ENCODE measurements at regions not wholly inside any gene's neighbourhood (a gene's known extent, or its start where the extent isn't known, plus 50 kb on each side); places are given as distances from the start of the nearest gene placed in this dataset.
"Not testable (repeated sequence)": the region's sequence is repeated elsewhere in the genome, so short reads cannot be mapped to it uniquely, and the experiment has no call there.

- H3K9ac ChIP-seq (ENCODE audit: low read length in 5 of 5): no peak overlapping the region
- H3K36me3 ChIP-seq (ENCODE audit: control insufficient read depth in 5 of 5, insufficient read depth in 5 of 5, low read length in 5 of 5): no peaks in the 10 kb centered on the region
- no peaks in the 10 kb centered on the region for H3K4me1 ChIP-seq (ENCODE audit: control insufficient read depth in 5 of 5, insufficient read depth in 5 of 5, low read length in 5 of 5)
- H3K27ac ChIP-seq (ENCODE audit: low read depth, low read length): no peak overlapping the region
- no peaks in the 10 kb centered on the region for H3K9me3 ChIP-seq (ENCODE audit: control insufficient read depth in 5 of 5, low read length in 5 of 5)
- no peak overlapping the region for H3K4me3 ChIP-seq (ENCODE audit: low read depth in 1 of 5, low read length in 5 of 5)
- no peaks in the 10 kb centered on the region for H3K27me3 ChIP-seq (ENCODE audit: control insufficient read depth in 5 of 5, insufficient read depth in 4 of 5, low read length in 5 of 5)
Measured at GRCh38 chr2:36302911-36303310, 52.7 kb upstream of the CRIM1 start.

DNA sequence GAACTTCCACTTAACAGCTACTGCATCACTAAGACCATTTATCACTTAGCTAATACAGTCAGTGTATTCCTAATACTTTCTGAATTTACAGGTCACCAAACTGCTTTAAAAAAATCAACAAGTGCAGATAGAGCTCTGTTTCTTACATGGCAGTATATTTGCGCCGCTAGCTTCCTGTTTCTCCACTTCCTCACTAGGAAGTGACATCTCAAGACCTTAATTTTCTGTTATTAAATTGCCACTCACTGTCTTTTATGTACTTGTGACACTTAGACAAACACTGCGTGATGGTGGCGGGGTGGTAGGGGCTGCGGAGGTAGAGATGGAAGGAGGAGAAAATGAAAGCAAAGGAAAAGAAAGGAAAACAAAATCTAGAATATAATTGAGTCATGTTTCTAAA is 53.7 kb upstream of the CRIM1 start:
- H3K36me3 ChIP-seq (ENCODE audit: control insufficient read depth in 5 of 5, insufficient read depth in 5 of 5, low read length in 5 of 5): no peaks in the 10 kb centered on the region
- no peak overlapping the region for H3K27ac ChIP-seq (ENCODE audit: low read depth, low read length)
- no peak overlapping the region for H3K4me3 ChIP-seq (ENCODE audit: low read depth in 1 of 5, low read length in 5 of 5)
- no peaks in the 10 kb centered on the region for H3K27me3 ChIP-seq (ENCODE audit: control insufficient read depth in 5 of 5, insufficient read depth in 4 of 5, low read length in 5 of 5)
- no peaks in the 10 kb centered on the region for H3K9me3 ChIP-seq (ENCODE audit: control insufficient read depth in 5 of 5, low read length in 5 of 5)
- H3K4me1 ChIP-seq (ENCODE audit: control insufficient read depth in 5 of 5, insufficient read depth in 5 of 5, low read length in 5 of 5): no peaks in the 10 kb centered on the region
- H3K9ac ChIP-seq (ENCODE audit: low read length in 5 of 5): no peak overlapping the region

DNA sequence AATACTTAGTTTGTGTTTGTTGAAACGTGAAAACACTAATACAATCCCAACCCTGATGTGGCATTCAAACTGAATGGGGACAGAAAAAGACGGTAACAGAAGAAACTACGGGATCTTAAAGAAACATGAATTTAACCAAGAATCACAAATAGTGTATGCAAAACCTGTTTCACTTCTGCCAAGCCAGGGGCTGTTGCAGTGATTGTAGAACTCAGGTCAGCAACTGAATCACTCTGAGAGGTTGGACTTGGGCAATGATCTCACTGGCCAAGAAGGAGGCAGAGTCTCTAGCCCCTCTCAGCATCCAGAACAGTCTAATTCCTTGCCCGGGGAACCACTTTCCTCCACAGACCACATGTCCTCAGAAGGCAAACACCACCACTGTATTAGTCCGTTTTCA is 54.9 kb upstream of the CRIM1 start:
- no peak overlapping the region for H3K27ac ChIP-seq (ENCODE audit: low read depth, low read length)
- no peaks in the 10 kb centered on the region for H3K27me3 ChIP-seq (ENCODE audit: control insufficient read depth in 5 of 5, insufficient read depth in 4 of 5, low read length in 5 of 5)
- H3K9ac ChIP-seq (ENCODE audit: low read length in 5 of 5): no peak overlapping the region
- no peak overlapping the region for H3K4me3 ChIP-seq (ENCODE audit: low read depth in 1 of 5, low read length in 5 of 5)
- no peaks in the 10 kb centered on the region for H3K4me1 ChIP-seq (ENCODE audit: control insufficient read depth in 5 of 5, insufficient read depth in 5 of 5, low read length in 5 of 5)
- H3K36me3 ChIP-seq (ENCODE audit: control insufficient read depth in 5 of 5, insufficient read depth in 5 of 5, low read length in 5 of 5): no peaks in the 10 kb centered on the region
- no peaks in the 10 kb centered on the region for H3K9me3 ChIP-seq (ENCODE audit: control insufficient read depth in 5 of 5, low read length in 5 of 5)

- H3K27me3 ChIP-seq (ENCODE audit: control insufficient read depth in 5 of 5, insufficient read depth in 4 of 5, low read length in 5 of 5): no peaks in the 10 kb centered on the region
- no peak overlapping the region for H3K27ac ChIP-seq (ENCODE audit: low read depth, low read length)
- no peaks in the 10 kb centered on the region for H3K4me1 ChIP-seq (ENCODE audit: control insufficient read depth in 5 of 5, insufficient read depth in 5 of 5, low read length in 5 of 5)
- no peak overlapping the region for H3K4me3 ChIP-seq (ENCODE audit: low read depth in 1 of 5, low read length in 5 of 5)
- H3K36me3 ChIP-seq (ENCODE audit: control insufficient read depth in 5 of 5, insufficient read depth in 5 of 5, low read length in 5 of 5): no peaks in the 10 kb centered on the region
- no peak overlapping the region for H3K9ac ChIP-seq (ENCODE audit: low read length in 5 of 5)
- no peaks in the 10 kb centered on the region for H3K9me3 ChIP-seq (ENCODE audit: control insufficient read depth in 5 of 5, low read length in 5 of 5)
Measured at GRCh38 chr2:36296798-36297197, 58.8 kb upstream of the CRIM1 start.

GRCh38 chr2:36294316-36294721 is 61.3 kb upstream of the CRIM1 start:
- Histone ChIP-seq H3K27me3 (ENCODE audit: control insufficient read depth in 5 of 5, insufficient read depth in 4 of 5, low read length in 5 of 5) (no peaks in the 10 kb centered on the region), H3K4me3 (ENCODE audit: low read depth in 1 of 5, low read length in 5 of 5) (no peak overlapping the region), H3K27ac (ENCODE audit: low read depth, low read length) (no peak overlapping the region), H3K9me3 (ENCODE audit: control insufficient read depth in 5 of 5, low read length in 5 of 5) (no peaks in the 10 kb centered on the region), H3K36me3 (ENCODE audit: control insufficient read depth in 5 of 5, insufficient read depth in 5 of 5, low read length in 5 of 5) (no peaks in the 10 kb centered on the region), H3K4me1 (ENCODE audit: control insufficient read depth in 5 of 5, insufficient read depth in 5 of 5, low read length in 5 of 5) (no peaks in the 10 kb centered on the region), H3K9ac (ENCODE audit: low read length in 5 of 5) (no peak overlapping the region)

- Histone ChIP-seq H3K27me3 (ENCODE audit: control insufficient read depth in 5 of 5, insufficient read depth in 4 of 5, low read length in 5 of 5) (no peaks in the 10 kb centered on the region), H3K4me1 (ENCODE audit: control insufficient read depth in 5 of 5, insufficient read depth in 5 of 5, low read length in 5 of 5) (no peaks in the 10 kb centered on the region), H3K27ac (ENCODE audit: low read depth, low read length) (no peak overlapping the region), H3K4me3 (ENCODE audit: low read depth in 1 of 5, low read length in 5 of 5) (no peak overlapping the region), H3K36me3 (ENCODE audit: control insufficient read depth in 5 of 5, insufficient read depth in 5 of 5, low read length in 5 of 5) (no peaks in the 10 kb centered on the region), H3K9me3 (ENCODE audit: control insufficient read depth in 5 of 5, low read length in 5 of 5) (no peaks in the 10 kb centered on the region), H3K9ac (ENCODE audit: low read length in 5 of 5) (no peak overlapping the region)
Measured at GRCh38 chr2:36290306-36290856, 65.2 kb upstream of the CRIM1 start.

DNA sequence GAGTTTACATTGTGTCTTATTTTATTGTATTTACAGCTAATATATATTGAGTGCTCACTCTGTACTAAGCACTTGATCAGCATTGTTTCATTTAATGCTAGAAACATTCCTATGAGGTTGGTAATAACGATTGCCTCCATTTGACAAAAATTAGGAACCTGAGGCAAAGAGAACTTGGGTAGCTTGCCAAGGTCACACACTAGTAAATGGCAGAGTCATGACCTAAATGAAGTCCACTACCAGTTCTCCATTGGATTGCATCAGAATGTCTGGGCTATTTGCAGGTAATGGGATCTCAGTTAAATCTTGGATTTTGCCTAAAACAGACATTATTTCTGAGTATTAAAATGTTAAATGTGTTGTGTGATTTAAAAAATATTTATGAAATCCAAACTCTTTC is 65.8 kb upstream of the CRIM1 start:
- Histone ChIP-seq H3K4me3 (ENCODE audit: low read depth in 1 of 5, low read length in 5 of 5) (no peak overlapping the region), H3K36me3 (ENCODE audit: control insufficient read depth in 5 of 5, insufficient read depth in 5 of 5, low read length in 5 of 5) (no peaks in the 10 kb centered on the region), H3K27me3 (ENCODE audit: control insufficient read depth in 5 of 5, insufficient read depth in 4 of 5, low read length in 5 of 5) (no peaks in the 10 kb centered on the region), H3K9me3 (ENCODE audit: control insufficient read depth in 5 of 5, low read length in 5 of 5) (no peaks in the 10 kb centered on the region), H3K9ac (ENCODE audit: low read length in 5 of 5) (no peak overlapping the region), H3K4me1 (ENCODE audit: control insufficient read depth in 5 of 5, insufficient read depth in 5 of 5, low read length in 5 of 5) (no peaks in the 10 kb centered on the region), H3K27ac (ENCODE audit: low read depth, low read length) (no peak overlapping the region)

DNA sequence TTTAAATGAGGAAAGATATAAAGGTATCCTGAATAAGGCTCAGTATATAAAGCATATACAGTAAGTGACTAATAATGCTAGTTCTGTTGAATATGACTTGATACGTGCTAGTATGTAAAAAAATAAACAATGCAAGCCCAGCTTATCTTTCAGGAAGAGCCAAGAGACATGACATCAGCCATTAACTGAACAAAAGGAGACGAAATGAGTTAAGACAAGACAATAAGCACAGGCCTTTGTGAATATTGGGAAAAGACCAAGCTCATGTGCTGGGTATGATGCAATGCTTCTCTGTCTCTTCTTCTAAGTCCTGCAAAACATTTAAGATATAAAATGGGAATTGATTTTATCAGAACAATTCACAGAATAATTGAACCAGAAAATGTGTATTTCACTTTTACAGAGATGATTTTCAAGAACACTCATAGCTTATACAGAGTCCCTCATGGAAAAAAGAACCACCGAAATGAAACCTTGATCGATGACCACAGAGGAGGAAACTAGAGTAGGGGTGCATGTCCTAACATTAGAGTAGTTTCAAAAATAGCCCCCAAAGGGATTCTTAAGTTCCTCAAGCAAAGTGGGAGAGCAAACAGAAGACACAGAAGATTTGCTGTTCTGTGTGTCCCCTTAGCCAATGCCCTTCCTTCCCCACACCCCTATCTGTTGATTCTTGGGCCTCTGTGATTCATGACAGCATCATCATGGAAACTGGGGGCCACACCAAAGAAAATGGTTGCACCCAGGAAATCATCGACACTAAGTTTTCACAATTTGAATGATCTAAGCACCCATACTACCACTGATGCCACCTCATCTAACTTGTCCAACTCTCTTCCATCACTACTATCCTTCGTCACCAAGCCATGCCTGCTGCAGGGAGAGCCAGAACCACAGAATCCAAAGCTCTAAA is 68.0 kb upstream of the CRIM1 start:
- Histone ChIP-seq H3K4me3 (ENCODE audit: low read depth in 1 of 5, low read length in 5 of 5) (no peak overlapping the region), H3K27ac (ENCODE audit: low read depth, low read length) (no peak overlapping the region), H3K36me3 (ENCODE audit: control insufficient read depth in 5 of 5, insufficient read depth in 5 of 5, low read length in 5 of 5) (no peaks in the 10 kb centered on the region), H3K4me1 (ENCODE audit: control insufficient read depth in 5 of 5, insufficient read depth in 5 of 5, low read length in 5 of 5) (no peaks in the 10 kb centered on the region), H3K9me3 (ENCODE audit: control insufficient read depth in 5 of 5, low read length in 5 of 5) (peaks cover 0 to 4% (median 0%) of the 10 kb centered on the region in 5 donors), H3K9ac (ENCODE audit: low read length in 5 of 5) (no peak overlapping the region), H3K27me3 (ENCODE audit: control insufficient read depth in 5 of 5, insufficient read depth in 4 of 5, low read length in 5 of 5) (no peaks in the 10 kb centered on the region)

- H3K27me3 ChIP-seq (ENCODE audit: control insufficient read depth in 5 of 5, insufficient read depth in 4 of 5, low read length in 5 of 5); H3K9ac ChIP-seq (ENCODE audit: low read length in 5 of 5); H3K4me3 ChIP-seq (ENCODE audit: low read depth in 1 of 5, low read length in 5 of 5); H3K4me1 ChIP-seq (ENCODE audit: control insufficient read depth in 5 of 5, insufficient read depth in 5 of 5, low read length in 5 of 5); H3K36me3 ChIP-seq (ENCODE audit: control insufficient read depth in 5 of 5, insufficient read depth in 5 of 5, low read length in 5 of 5); H3K9me3 ChIP-seq (ENCODE audit: control insufficient read depth in 5 of 5, low read length in 5 of 5); H3K27ac ChIP-seq (ENCODE audit: low read depth, low read length): not testable (repeated sequence)
Measured at GRCh38 chr2:36279506-36279905, 76.1 kb upstream of the CRIM1 start.

- H3K9ac ChIP-seq (ENCODE audit: low read length in 5 of 5): no peak overlapping the region
Measured at GRCh38 chr2:36277881-36278523, 77.6 kb upstream of the CRIM1 start.

More at GRCh38 chr2:36277881-36278523, 77.6 kb upstream of the CRIM1 start:
- Histone ChIP-seq H3K27ac (ENCODE audit: low read depth, low read length) (no peak overlapping the region), H3K36me3 (ENCODE audit: control insufficient read depth in 5 of 5, insufficient read depth in 5 of 5, low read length in 5 of 5) (no peaks in the 10 kb centered on the region), H3K4me3 (ENCODE audit: low read depth in 1 of 5, low read length in 5 of 5) (no peak overlapping the region), H3K4me1 (ENCODE audit: control insufficient read depth in 5 of 5, insufficient read depth in 5 of 5, low read length in 5 of 5) (no peaks in the 10 kb centered on the region), H3K9me3 (ENCODE audit: control insufficient read depth in 5 of 5, low read length in 5 of 5) (peaks cover 0 to 3% (median 0%) of the 10 kb centered on the region in 5 donors), H3K27me3 (ENCODE audit: control insufficient read depth in 5 of 5, insufficient read depth in 4 of 5, low read length in 5 of 5) (no peaks in the 10 kb centered on the region)

All from subcutaneous abdominal adipose tissue (tissue), 5 donors.